ENCODE measurements at regions not wholly inside any gene's neighbourhood (a gene's known extent, or its start where the extent isn't known, plus 50 kb on each side); places are given as distances from the start of the nearest gene placed in this dataset.

GRCh38 chr13:84823528-84823927 is 941.3 kb upstream of the SLITRK1 start:
- TF ChIP-seq CTCF (conservative IDR thresholded peaks at IDR 0.05) (no peak), ZFX (IDR thresholded peaks at IDR 0.05) (no peak)
